NCI-H748 (cell line): ENCODE measurements at regions not wholly inside any gene's neighbourhood (a gene's known extent, or its start where the extent isn't known, plus 50 kb on each side); places are given as distances from the start of the nearest gene placed in this dataset.
A peak's percentile ranks its signal among the peaks of the same experiment; 100 is the strongest.

Experiments used
- DNase-seq: peaks from one replicate; lab custom pipeline; 2025; ENCODE audit not compliant: unreplicated experiment; lab: John Stamatoyannopoulos, UW

GRCh38 chr5:7955476-7955875 is 86.5 kb downstream of the MTRR start:
- no peak for DNase-seq

DNA sequence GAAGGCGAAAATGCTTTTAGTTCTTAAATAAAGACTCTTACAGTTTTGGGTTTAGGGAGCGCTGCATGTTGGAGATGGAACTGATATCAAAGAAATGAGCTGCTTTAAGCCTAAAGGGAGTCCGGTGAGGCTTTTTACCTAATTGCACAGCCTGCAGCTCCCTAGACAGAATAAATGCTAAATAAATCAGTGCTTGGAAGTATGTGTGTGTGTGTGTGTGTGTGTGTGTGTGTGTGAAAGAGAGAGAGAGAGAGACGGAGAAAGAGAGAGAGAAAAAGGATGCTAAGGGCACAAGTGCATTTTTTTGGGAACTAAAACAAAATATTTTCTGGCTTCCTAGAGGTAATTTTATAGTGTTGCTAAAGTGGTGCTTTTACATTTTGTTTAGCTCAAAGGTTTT is 88.4 kb downstream of the MTRR start:
- DNase-seq: no peak

GRCh38 chr5:7960142-7960541 is 91.2 kb downstream of the MTRR start:
- DNase-seq: no peak

DNA sequence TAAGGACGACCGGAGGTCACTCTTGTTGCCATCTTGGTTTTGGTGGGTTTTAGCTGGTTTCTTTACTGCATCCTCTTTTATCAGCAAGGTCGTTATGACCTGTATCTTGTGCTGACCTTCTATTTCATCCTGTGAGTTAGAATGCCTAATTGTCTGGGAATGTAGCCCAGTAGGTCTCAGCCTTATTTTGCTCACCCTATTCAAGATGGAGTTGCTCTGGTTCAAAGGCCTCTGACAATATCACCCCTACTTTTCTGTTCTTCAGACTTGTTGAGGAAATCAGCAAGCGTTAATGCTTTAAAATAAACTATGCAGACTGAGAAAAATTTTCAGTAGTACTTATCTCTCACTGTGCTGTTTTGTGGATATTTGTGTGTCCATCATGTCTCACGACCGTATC is 92.6 kb downstream of the MTRR start:
- no peak for DNase-seq

DNA sequence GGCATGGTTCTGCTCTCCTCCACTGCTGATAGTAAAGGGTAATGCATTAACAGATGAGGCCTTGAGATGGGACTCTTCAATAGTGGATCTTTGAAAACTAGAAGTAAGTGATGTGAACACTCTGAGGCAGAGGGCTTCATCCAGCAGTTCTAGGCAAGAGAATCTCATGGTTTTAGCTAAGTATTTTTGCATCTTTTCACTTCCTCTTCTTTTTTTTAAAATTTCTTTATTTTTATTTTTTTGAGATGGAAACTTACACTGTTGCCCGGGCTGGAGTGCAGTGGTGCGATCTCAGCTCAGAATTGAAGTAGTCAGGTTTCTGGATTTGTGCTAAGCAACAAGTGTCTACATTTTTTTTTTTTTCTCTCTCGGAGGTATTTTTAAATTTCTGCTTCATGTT is 101.9 kb downstream of the MTRR start:
- no peak for DNase-seq

DNA sequence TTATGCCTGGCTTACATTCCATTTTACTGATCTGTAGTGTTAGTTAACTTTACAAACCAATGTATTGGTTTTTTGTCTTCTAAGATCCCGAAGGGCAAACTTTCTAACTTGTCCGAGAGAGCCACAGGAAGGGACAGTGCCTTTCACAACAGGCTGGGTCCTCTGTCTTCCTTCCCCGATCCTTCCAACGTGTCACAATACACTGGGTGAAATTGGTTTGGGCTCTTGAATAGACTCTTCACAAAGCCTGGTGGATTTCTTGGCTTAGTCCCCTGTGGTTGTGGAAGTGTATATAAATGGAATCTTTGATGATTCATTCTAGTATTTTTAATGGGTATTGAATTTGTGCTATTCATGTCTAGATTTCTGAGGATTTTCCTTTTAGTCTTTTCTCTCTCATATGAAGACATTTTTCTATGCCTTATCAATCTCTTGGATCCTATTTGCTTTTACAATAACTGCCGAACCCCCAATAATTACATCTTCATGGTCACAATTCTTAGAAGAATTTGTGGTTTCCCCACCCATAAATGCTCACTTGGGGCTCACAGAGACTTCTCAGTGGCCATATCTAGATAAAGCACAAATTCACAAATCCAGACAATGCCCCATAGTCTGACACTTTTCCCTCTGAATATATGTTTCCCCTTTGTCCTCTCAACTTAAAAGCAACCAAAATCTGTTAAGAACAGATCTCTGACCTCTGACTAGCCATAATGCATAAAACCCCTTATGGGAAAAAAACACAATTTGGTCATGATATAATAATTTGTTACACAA is 107.7 kb downstream of the MTRR start:
- DNase-seq: no peak

DNA sequence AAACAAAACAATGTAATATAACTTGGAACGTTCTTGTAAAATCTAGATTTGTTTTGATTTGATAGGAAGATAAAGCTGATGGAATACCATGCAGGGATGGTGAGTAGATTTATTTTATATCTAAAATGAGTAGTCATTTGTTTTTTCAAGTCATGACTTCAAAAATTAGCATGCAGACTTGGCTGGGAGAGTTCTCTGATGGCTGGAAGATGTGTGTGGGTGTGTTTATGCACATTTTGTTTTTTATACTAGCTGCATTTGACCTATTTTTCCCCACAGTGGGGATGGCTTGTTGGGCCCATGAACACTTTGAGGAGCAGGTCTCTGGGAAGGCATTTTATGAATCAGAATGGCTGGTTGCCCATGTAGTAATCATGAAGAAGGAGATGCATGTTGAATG is 109.2 kb downstream of the MTRR start:
- no peak for DNase-seq

DNA sequence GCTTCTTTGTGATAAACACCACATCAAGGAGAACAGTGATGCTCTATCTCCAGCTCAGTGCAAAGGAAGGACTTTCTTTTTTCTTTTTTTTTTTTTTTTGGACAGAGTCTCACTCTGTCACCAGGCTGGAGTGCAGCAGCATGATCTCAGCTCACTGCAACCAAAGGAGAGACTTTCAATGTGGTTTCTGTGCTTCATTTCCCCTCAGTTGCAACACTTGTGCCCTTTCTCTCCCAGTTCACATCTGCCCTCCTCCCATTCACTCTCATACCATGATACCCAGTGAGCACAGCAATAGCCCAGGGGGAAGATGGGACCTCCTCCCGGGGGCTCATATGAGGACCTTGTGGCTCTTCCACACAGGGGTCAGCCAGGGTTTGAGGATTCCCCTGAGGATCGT is 110.0 kb downstream of the MTRR start:
- DNase-seq: no peak

DNA sequence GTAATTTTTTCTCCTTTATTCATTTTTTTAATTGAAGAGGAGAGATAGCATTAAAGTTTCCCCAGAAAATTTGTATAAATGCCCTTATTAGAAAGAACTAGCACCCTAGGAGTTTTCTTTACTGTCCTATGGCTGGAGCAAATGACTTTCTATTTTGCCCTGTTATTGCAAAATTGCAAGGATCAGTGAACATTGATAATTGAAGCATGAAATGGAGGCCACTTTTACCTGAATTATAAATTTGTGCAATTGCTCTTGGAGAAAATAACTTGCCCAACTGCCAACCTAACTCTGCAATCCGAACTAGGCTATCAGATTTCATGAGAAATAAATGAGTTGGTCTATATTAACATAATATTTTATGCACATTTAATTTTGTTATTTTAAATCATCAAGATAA is 111.9 kb downstream of the MTRR start:
- DNase-seq: no peak

- DNase-seq: no peak
Measured at GRCh38 chr5:7983433-7983832, 114.5 kb downstream of the MTRR start.

DNA sequence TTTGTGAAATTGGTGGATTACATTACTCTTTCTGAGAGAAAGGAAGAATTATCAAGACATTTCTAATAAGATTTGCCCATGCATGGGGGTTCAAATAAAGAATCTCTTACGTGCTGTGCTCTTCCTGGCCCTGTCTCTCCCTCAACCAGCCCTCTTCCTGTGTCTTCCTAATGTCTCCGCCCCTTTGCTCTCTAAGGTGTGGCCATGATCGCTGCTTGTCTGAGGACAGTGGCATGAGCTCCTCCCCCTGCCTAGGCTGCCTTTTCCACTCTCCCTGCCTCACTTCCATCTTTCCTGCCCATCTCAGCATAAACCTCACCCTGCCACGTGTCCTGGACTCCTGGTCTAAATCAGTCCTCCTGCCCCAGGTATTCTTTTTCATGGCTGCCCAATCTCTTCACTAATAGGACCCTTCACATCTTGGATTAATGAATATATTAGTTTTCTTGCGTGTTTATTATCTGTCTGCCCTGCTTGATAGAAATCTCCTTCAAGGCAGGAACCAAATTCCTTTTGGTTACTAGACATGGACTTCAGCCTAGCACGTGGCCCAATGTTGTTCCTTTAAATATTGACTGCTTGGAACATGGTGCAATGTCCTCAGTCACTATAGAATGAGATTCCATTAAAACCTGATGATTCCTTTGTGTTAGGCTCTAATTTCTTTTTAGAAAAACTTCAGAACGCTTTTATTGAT is 122.3 kb downstream of the MTRR start:
- peak; percentile 88 for DNase-seq

GRCh38 chr5:7995688-7996294 is 126.8 kb downstream of the MTRR start:
- no peak for DNase-seq

DNA sequence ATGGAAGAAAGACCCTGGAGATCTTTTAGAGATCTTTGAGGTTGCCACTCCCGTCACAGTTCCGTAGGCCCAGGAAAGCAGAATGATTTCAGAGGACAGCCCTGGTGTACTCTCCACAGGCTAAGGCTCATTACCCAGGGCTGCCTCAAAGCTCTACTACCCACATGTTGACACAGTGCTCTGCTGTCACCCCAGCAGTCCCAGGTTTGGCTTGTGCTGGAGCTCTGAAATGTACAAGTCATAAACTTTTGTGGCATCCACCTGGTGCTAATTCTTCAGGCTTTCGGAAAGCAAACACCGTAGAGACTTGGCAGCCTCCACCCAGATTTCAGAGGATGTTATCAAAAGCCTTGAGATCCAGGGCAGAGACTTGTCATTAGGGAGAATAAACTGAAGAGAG is 136.5 kb downstream of the MTRR start:
- DNase-seq: no peak

- peak; percentile 40 for DNase-seq
Measured at GRCh38 chr5:8012131-8012977, 143.4 kb downstream of the MTRR start.

DNA sequence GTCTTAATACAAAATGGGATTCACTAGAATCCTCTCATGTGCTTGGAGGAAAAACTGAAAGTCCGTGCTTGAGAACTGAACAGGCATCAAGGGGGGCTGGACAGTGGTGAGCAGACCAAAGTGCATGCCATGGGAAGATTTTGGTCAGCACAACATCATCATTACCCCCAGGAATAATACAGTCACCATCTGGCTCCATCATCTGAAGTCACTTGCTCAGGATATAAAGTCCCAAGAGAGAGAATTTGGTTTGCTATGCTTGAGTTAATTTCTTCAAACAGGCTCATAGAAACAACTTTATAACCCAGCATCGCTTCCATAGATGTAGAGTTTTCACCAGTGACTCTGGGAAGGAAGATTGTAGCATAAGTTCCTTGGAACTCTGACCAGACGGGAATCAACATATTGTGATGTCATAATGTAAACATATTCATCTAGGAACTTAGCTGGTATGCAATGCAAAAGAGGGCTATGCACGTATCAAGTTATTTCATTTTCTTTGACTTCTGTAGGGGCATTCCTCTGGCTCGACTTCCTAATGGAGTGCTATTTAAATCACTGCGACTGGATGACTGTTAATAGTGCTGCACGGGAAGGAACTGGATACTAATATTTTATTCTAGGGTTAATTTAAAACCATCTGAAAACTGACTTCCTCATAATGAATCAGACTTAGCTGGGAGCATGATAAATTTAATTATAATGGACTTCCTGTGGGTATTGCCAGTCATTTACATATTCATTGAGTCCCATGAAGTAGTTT is 145.2 kb downstream of the MTRR start:
- DNase-seq: no peak

GRCh38 chr5:8019719-8020218 is 150.8 kb downstream of the MTRR start:
- no peak for DNase-seq

DNA sequence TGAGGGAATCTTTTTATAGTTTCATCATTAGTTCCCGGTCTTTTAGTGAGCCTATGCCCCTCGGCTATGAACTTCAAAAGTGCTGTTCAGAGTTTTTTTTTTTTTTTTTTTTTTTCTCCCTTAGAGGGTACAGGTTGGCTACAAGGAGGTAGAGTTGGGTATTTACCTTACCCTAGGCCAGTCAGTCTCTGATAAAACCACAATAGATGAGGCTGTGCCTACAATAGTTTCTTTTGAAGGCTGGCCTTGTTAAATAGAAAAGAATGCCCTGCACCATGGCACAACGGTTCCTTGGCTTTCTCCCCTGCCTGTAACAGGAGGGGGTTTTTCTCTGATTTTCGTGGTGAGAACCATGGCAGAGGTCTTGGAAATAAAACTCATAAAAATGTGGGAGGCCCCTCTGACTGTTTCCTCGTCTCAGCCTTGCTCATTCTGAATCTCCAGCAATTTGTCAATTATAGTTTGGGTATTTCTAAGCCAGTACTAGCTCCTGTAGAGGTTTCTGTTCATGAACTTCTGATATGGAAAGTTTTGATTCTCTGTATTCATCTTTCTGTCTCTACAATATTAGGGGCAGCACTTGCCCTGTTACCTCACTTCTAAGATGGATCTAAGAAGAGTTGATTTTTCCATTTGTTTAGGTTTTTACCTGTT is 152.0 kb downstream of the MTRR start:
- no peak for DNase-seq

DNA sequence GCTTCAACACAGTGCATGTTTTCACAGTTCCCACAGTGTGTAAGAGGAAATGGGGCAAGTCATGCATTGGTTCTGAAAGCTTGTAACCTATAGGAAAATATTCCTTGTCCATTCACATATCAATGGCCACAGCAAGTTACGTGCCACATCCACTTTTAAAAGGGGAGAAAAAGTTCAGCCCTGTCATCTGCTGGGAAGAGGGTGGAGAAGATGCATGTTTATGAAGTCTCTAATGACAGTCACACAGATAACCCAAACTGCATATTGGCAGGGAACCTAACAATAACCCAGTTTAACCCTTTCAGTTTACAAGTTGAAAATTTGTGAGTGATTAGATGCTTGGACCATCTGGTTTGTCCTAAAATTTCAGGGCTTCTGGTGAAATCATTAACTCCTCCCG is 159.3 kb downstream of the MTRR start:
- no peak for DNase-seq

DNA sequence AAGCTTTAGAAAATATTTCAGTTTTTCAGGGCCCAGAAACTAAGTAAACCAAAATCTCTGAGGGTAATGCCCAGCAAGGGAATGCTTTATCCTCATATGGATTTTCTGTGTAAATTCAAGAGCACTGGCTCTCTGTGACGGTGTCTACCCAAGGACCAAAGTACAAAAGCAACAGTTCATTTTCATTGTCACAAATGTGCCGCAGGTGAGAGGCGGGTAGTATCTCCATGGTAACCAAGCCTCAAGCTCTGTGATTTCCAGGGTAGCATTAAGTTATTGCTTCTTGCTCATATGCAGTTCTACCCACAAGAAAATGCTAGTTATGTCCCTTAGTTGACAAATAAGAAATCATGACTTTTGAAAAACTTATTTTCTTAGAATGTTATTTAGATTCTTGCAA is 164.3 kb downstream of the MTRR start:
- peak; percentile 86 for DNase-seq

DNA sequence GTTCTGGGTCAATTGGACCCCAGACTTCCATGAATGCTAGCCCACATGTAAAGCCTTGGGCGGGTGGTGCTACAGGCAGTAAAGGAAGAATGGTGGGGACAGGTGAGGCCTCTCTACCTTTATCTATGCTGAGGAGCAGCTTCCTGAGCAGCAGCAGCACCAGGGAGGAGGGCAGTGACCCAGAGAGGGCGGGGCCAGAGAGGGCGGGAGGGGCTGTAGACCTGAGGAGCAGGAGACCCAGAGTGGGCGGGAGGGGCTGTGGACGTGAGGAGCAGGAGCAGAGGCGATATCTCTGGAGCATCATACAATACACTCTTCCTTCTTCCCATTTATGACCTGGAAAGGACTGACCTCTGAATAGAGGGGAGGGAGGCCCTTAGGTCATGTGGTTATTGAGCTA is 165.9 kb downstream of the MTRR start:
- no peak for DNase-seq
